DND-41 (cell line): ENCODE measurements at regions not wholly inside any gene's neighbourhood (a gene's known extent, or its start where the extent isn't known, plus 50 kb on each side); places are given as distances from the start of the nearest gene placed in this dataset.

Source experiments
- ATAC-seq: fragments of 200-7000 bp; cut with Tn5 transposase; 3 replicates; pipeline ENCODE4 v1.9.1; 2021; ENCODE audit warnings: low read depth; ENCODE audit not compliant: insufficient read depth
- DNase-seq: peaks from one replicate; pipeline ENCODE4 v3.0.0-alpha.2; 2020
- H2AFZ ChIP-seq: 2 replicates; pipeline ENCODE4 v1.6.0; 2012; ENCODE audit warnings: low read depth, low read length
- H3K27ac ChIP-seq: 2 replicates; pipeline ENCODE4 v1.5.1; 2012; ENCODE audit warnings: low read length, inconsistent platforms
- H3K27me3 ChIP-seq: fragments of 200-600 bp; sonication (generic); 2 replicates; pipeline ENCODE4 v1.6.0; 2012; ENCODE audit warnings: low read length, mild to moderate bottlenecking, inconsistent platforms; ENCODE audit not compliant: insufficient read depth, poor library complexity
- H3K36me3 ChIP-seq: 2 replicates; pipeline ENCODE4 v1.5.1; 2012; ENCODE audit warnings: low read length, inconsistent platforms; ENCODE audit not compliant: insufficient read depth
- H3K4me1 ChIP-seq: 2 replicates; pipeline ENCODE4 v1.5.1; 2012; ENCODE audit warnings: mild to moderate bottlenecking, low read length; ENCODE audit not compliant: insufficient read depth
- H3K4me2 ChIP-seq: 2 replicates; pipeline ENCODE4 v1.6.0; 2012; ENCODE audit warnings: mild to moderate bottlenecking, moderate library complexity, low read length, inconsistent platforms; ENCODE audit not compliant: insufficient read depth
- H3K4me3 ChIP-seq, 2 experiments: fragments of 200-600 bp in 1 of 2; shearing (Covaris generic) in 1 of 2; 2 replicates each; pipeline ENCODE4 v1.5.1; 2012 to 2016; ENCODE audit warnings: inconsistent platforms in 2 of 2, low read length in 2 of 2, mild to moderate bottlenecking in 2 of 2, low read depth in 1 of 2, moderate library complexity in 1 of 2
- H3K79me2 ChIP-seq: 2 replicates; pipeline ENCODE4 v1.6.0; 2012; ENCODE audit warnings: low read length, inconsistent platforms; ENCODE audit not compliant: insufficient read depth
- H3K9ac ChIP-seq: 2 replicates; pipeline ENCODE4 v1.6.0; 2012; ENCODE audit warnings: low read depth, mild to moderate bottlenecking, inconsistent platforms, low read length, moderate library complexity
- H3K9me3 ChIP-seq: 2 replicates; pipeline ENCODE4 v1.5.1; 2012; ENCODE audit warnings: low read length, moderate library complexity, mild to moderate bottlenecking, inconsistent platforms; ENCODE audit not compliant: insufficient read depth, severe bottlenecking
- H4K20me1 ChIP-seq: 2 replicates; pipeline ENCODE4 v1.6.0; 2012; ENCODE audit warnings: low read length; ENCODE audit not compliant: insufficient read depth
- EZH2 ChIP-seq: IDR thresholded peaks from 3 replicates; pipeline ENCODE4 v1.6.1; 2012; ENCODE audit warnings: borderline replicate concordance, low read depth, mild to moderate bottlenecking, moderate library complexity, low read length, inconsistent platforms; ENCODE audit not compliant: severe bottlenecking
- TF ChIP-seq, protein P1 (sequence below): IDR thresholded peaks from 2 replicates; pipeline ENCODE4 v1.5.1; 2012; ENCODE audit warnings: borderline replicate concordance, low read length, moderate library complexity, mild to moderate bottlenecking; ENCODE audit not compliant: poor library complexity, severe bottlenecking; ENCODE audit errors: extremely low read depth

DNA sequence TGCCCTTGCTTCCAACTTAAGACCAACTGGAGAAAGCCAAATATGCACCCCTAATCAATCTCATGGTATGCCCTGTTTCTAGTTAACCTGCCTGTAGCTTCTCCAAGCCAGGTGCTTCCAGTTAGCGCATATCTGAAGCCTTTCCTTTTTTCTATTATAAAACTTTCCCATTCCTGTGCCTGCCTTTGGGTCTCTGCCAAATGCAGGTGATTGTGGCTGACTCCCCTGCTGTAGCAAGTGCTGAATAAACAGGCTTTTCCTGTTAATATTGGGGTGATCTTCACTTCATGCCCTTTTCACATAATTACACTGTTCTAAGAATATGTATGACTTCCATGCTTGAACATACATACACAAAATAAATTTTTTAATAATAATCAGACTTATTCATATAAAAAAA lies 207.4 kb downstream of the TANC2 start:
- no peak for TF ChIP-seq EZH2
- TF ChIP-seq, protein P1, sequence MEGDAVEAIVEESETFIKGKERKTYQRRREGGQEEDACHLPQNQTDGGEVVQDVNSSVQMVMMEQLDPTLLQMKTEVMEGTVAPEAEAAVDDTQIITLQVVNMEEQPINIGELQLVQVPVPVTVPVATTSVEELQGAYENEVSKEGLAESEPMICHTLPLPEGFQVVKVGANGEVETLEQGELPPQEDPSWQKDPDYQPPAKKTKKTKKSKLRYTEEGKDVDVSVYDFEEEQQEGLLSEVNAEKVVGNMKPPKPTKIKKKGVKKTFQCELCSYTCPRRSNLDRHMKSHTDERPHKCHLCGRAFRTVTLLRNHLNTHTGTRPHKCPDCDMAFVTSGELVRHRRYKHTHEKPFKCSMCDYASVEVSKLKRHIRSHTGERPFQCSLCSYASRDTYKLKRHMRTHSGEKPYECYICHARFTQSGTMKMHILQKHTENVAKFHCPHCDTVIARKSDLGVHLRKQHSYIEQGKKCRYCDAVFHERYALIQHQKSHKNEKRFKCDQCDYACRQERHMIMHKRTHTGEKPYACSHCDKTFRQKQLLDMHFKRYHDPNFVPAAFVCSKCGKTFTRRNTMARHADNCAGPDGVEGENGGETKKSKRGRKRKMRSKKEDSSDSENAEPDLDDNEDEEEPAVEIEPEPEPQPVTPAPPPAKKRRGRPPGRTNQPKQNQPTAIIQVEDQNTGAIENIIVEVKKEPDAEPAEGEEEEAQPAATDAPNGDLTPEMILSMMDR: no peak
- no peaks in the 10 kb centered on the region for H3K9me3 ChIP-seq
- ATAC-seq: no peak

DNA sequence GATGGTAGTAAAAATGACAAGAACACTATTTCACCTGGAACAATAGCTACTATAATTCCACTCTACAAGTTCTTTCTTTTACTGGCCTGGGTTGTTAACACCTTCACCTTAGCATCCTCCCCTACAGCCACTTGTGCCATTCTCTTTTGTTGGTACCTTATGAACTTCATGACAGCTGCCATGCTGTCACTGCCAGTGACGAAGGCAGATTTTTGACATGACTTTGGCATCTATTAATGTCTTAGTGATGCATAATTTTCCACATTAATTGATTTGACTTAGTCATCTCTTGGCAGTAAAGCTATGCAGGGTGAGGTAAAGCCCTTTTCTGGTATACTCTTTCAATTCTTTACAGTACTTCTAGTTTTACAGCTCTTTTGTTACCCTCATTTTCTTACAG lies 207.9 kb downstream of the TANC2 start:
- no peak overlapping the region for H3K4me3 ChIP-seq
- H3K36me3 ChIP-seq: no peaks in the 10 kb centered on the region
- no peaks in the 10 kb centered on the region for H3K27me3 ChIP-seq
- H3K4me2 ChIP-seq: no peak overlapping the region
- no peaks in the 10 kb centered on the region for H3K79me2 ChIP-seq
- no peak overlapping the region for H3K9ac ChIP-seq
- no peak for DNase-seq
- H2AFZ ChIP-seq: no peak overlapping the region
- no peak for ATAC-seq
- H3K9me3 ChIP-seq: no peaks in the 10 kb centered on the region
- H3K27ac ChIP-seq: no peak overlapping the region
- no peaks in the 10 kb centered on the region for H3K4me1 ChIP-seq
- TF ChIP-seq, protein P1: no peak
- TF ChIP-seq EZH2: no peak
- H4K20me1 ChIP-seq: no peaks in the 10 kb centered on the region

More for the DNA sequence above, 207.4 kb downstream of the TANC2 start:
- H3K36me3 ChIP-seq: no peaks in the 10 kb centered on the region
- H3K4me2 ChIP-seq: no peak overlapping the region
- no peak for DNase-seq
- no peaks in the 10 kb centered on the region for H3K79me2 ChIP-seq
- no peaks in the 10 kb centered on the region for H4K20me1 ChIP-seq
- no peak overlapping the region for H3K4me3 ChIP-seq
- H3K27me3 ChIP-seq: no peaks in the 10 kb centered on the region
- H2AFZ ChIP-seq: no peak overlapping the region
- no peak overlapping the region for H3K27ac ChIP-seq
- H3K9ac ChIP-seq: no peak overlapping the region
- H3K4me1 ChIP-seq: no peaks in the 10 kb centered on the region

DNA sequence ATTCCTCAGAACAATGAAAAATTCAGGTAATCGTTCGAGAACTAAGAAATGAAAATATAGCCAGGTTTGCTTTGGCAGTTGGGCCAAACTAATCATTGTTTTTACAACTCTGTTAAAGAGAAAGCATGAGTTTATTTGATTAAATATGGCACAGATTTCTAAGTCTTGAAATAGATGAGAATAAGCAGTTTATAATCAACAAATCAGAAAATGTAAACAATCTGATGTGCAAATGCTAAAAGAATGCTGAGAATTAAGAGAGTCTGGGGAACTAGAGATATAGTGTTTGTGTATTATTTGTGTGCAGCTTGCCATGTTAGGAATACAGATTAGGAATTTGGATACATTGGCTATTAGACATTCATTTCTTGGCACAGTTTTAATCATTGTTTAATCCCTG lies 212.5 kb downstream of the TANC2 start:
- H2AFZ ChIP-seq: no peak overlapping the region
- H3K79me2 ChIP-seq: no peaks in the 10 kb centered on the region
- no peaks in the 10 kb centered on the region for H4K20me1 ChIP-seq
- no peak overlapping the region for H3K4me2 ChIP-seq
- H3K4me3 ChIP-seq: no peak overlapping the region
- H3K9me3 ChIP-seq: no peaks in the 10 kb centered on the region
- no peaks in the 10 kb centered on the region for H3K27me3 ChIP-seq
- no peaks in the 10 kb centered on the region for H3K36me3 ChIP-seq
- H3K4me1 ChIP-seq: no peaks in the 10 kb centered on the region
- H3K9ac ChIP-seq: no peak overlapping the region
- no peak overlapping the region for H3K27ac ChIP-seq
- TF ChIP-seq, protein P1: no peak
- TF ChIP-seq EZH2: no peak
- DNase-seq (no peak), ATAC-seq (no peak)

DNA sequence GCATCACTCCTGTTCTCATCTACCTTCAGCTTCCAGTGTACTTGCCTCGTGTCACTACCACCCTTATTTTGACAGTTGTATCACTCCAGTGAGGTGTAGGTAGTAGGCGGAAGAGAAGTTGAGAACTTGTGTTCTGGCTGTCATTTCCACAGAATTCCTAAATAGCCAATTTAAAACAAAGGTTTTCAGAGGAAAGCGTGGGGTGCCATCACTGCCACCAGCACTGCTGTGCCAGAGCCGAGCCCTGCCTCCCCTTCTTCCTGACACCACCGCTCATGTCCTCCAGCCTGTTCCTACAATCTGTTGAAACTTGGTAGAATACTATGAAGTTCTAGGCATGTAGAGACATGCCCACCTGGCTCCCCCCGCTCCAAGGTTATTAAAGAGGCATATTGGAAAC lies 215.8 kb downstream of the TANC2 start:
- no peaks in the 10 kb centered on the region for H3K36me3 ChIP-seq
- TF ChIP-seq EZH2: no peak
- TF ChIP-seq, protein P1: no peak
- no peaks in the 10 kb centered on the region for H3K79me2 ChIP-seq
- no peak overlapping the region for H2AFZ ChIP-seq
- no peaks in the 10 kb centered on the region for H3K27me3 ChIP-seq
- DNase-seq (no peak), ATAC-seq (no peak)
- no peak overlapping the region for H3K4me3 ChIP-seq
- H4K20me1 ChIP-seq: no peaks in the 10 kb centered on the region
- no peaks in the 10 kb centered on the region for H3K4me1 ChIP-seq
- H3K27ac ChIP-seq: no peak overlapping the region
- no peak overlapping the region for H3K4me2 ChIP-seq
- H3K9ac ChIP-seq: no peak overlapping the region
- H3K9me3 ChIP-seq: no peaks in the 10 kb centered on the region
